ENCODE measurements at regions not wholly inside any gene's neighbourhood (a gene's known extent, or its start where the extent isn't known, plus 50 kb on each side); places are given as distances from the start of the nearest gene placed in this dataset.

- no peak for DNase-seq
These were observed 1297.3 kb downstream of the C4orf33 start for GRCh38 chr4:130393231-130393630.

- DNase-seq = no peak
These were observed 1297.7 kb downstream of the C4orf33 start for GRCh38 chr4:130393642-130394041.

GRCh38 chr4:130395871-130396270 lies 1299.9 kb downstream of the C4orf33 start:
- DNase-seq = no peak

- DNase-seq = no peak
These were observed 1307.3 kb downstream of the C4orf33 start for GRCh38 chr4:130403221-130403620.

GRCh38 chr4:130416228-130416627 lies 1320.3 kb downstream of the C4orf33 start:
- no peak for DNase-seq

GRCh38 chr4:130419211-130419975 lies 1323.4 kb downstream of the C4orf33 start:
- DNase-seq = no peak

- DNase-seq = no peak
These were observed 1326.3 kb downstream of the C4orf33 start for GRCh38 chr4:130422261-130422660.

- DNase-seq = no peak
These were observed 1328.3 kb downstream of the C4orf33 start for GRCh38 chr4:130424211-130424610.

GRCh38 chr4:130432289-130432688 lies 1336.3 kb downstream of the C4orf33 start:
- no peak for DNase-seq

GRCh38 chr4:130449741-130450140 lies 1353.8 kb downstream of the C4orf33 start:
- DNase-seq = no peak

- DNase-seq = no peak
These were observed 1372.4 kb downstream of the C4orf33 start for GRCh38 chr4:130468340-130468739.

GRCh38 chr4:130478406-130478805 lies 1382.5 kb downstream of the C4orf33 start:
- DNase-seq = no peak

GRCh38 chr4:130479020-130479419 lies 1383.1 kb downstream of the C4orf33 start:
- no peak for DNase-seq

GRCh38 chr4:130479674-130480073 lies 1383.7 kb downstream of the C4orf33 start:
- DNase-seq = no peak

- no peak for DNase-seq
These were observed 1388.9 kb downstream of the C4orf33 start for GRCh38 chr4:130484826-130485225.

GRCh38 chr4:130485371-130485770 lies 1389.4 kb downstream of the C4orf33 start:
- DNase-seq = no peak

- DNase-seq = no peak
These were observed 1390.2 kb downstream of the C4orf33 start for GRCh38 chr4:130486186-130486585.

- DNase-seq = no peak
These were observed 1390.9 kb downstream of the C4orf33 start for GRCh38 chr4:130486841-130487240.

- no peak for DNase-seq
These were observed 1414.7 kb downstream of the C4orf33 start for GRCh38 chr4:130510661-130511060.

- no peak for DNase-seq
These were observed 1415.8 kb downstream of the C4orf33 start for GRCh38 chr4:130511776-130512175.

GRCh38 chr4:130524057-130524456 lies 1428.1 kb downstream of the C4orf33 start:
- no peak for DNase-seq

GRCh38 chr4:130530505-130530904 lies 1434.6 kb downstream of the C4orf33 start:
- no peak for DNase-seq

GRCh38 chr4:130534651-130535050 lies 1438.7 kb downstream of the C4orf33 start:
- DNase-seq = no peak

GRCh38 chr4:130542953-130543352 lies 1447.0 kb downstream of the C4orf33 start:
- DNase-seq = no peak

GRCh38 chr4:130545171-130545570 lies 1449.2 kb downstream of the C4orf33 start:
- no peak for DNase-seq
